ENCODE measurements at regions not wholly inside any gene's neighbourhood (a gene's known extent, or its start where the extent isn't known, plus 50 kb on each side); places are given as distances from the start of the nearest gene placed in this dataset.
"Not testable (repeated sequence)": the region's sequence is repeated elsewhere in the genome, so short reads cannot be mapped to it uniquely, and the experiment has no call there.

GRCh38 chr5:113652161-113652560 is 138.7 kb downstream of the YTHDC2 start:
- no peak for DNase-seq

GRCh38 chr5:113654828-113655227 is 141.3 kb downstream of the YTHDC2 start:
- DNase-seq, result no peak

GRCh38 chr5:113660206-113660605 is 146.7 kb downstream of the YTHDC2 start:
- no peak for DNase-seq

GRCh38 chr5:113660706-113661250 is 147.3 kb downstream of the YTHDC2 start:
- no peak for DNase-seq

- peak; percentile 71 for DNase-seq
Observed at GRCh38 chr5:113663879-113664541, 150.5 kb downstream of the YTHDC2 start.

- DNase-seq, result no peak
Observed at GRCh38 chr5:113673041-113673440, 159.5 kb downstream of the YTHDC2 start.

GRCh38 chr5:113675166-113675565 is 161.7 kb downstream of the YTHDC2 start:
- DNase-seq, result no peak

GRCh38 chr5:113678202-113678601 is 164.7 kb downstream of the YTHDC2 start:
- no peak for DNase-seq

- peak; percentile 67 for DNase-seq
Observed at GRCh38 chr5:113678924-113679575, 165.6 kb downstream of the YTHDC2 start.

GRCh38 chr5:113680534-113680933 is 167.0 kb downstream of the YTHDC2 start:
- DNase-seq, result no peak

GRCh38 chr5:113682497-113683136 is 169.1 kb downstream of the YTHDC2 start:
- DNase-seq, result no peak

GRCh38 chr5:113683211-113683610 is 169.7 kb downstream of the YTHDC2 start:
- DNase-seq, result no peak

GRCh38 chr5:113686599-113686998 is 173.1 kb downstream of the YTHDC2 start:
- no peak for DNase-seq

GRCh38 chr5:113689647-113690046 is 176.2 kb downstream of the YTHDC2 start:
- no peak for DNase-seq

GRCh38 chr5:113692466-113692865 is 179.0 kb downstream of the YTHDC2 start:
- DNase-seq, result no peak

- DNase-seq, result no peak
Observed at GRCh38 chr5:113692891-113693457, 179.5 kb downstream of the YTHDC2 start.

GRCh38 chr5:113693701-113694100 is 180.2 kb downstream of the YTHDC2 start:
- no peak for DNase-seq

- DNase-seq, result no peak
Observed at GRCh38 chr5:113694576-113694975, 181.1 kb downstream of the YTHDC2 start.

- DNase-seq, result no peak
Observed at GRCh38 chr5:113703266-113703665, 189.8 kb downstream of the YTHDC2 start.

GRCh38 chr5:113705657-113706056 is 192.2 kb downstream of the YTHDC2 start:
- no peak for DNase-seq

- no peak for DNase-seq
Observed at GRCh38 chr5:113713051-113713450, 199.6 kb downstream of the YTHDC2 start.

- not testable (repeated sequence) for DNase-seq
Observed at GRCh38 chr5:113715921-113716320, 202.4 kb downstream of the YTHDC2 start.

- no peak for DNase-seq
Observed at GRCh38 chr5:113719549-113719948, 206.1 kb downstream of the YTHDC2 start.

- no peak for DNase-seq
Observed at GRCh38 chr5:113721171-113721570, 207.7 kb downstream of the YTHDC2 start.
